HepG2 (cell line): ENCODE measurements at regions not wholly inside any gene's neighbourhood (a gene's known extent, or its start where the extent isn't known, plus 50 kb on each side); places are given as distances from the start of the nearest gene placed in this dataset.

Experiments
- ATAC-seq: fragments of 200-7000 bp; cut with Tn5 transposase; 3 replicates; pipeline ENCODE4 v1.9.1; 2020; ENCODE audit warnings: mild to moderate bottlenecking, moderate library complexity
- BruUV-seq: library from RNA; stranded (reverse); fragments of 400-500 nt; replicated peaks from 2 replicates; lab custom pipeline; 2021; lab: Mats Ljungman, UMichigan
- CTCF ChIA-PET: fragments of 300-600 bp; formaldehyde crosslinking; extraction: SDS; loops from one replicate; lab custom pipeline; 2021; ENCODE audit warnings: low total read pairs, inconsistent platforms, low intra/inter-chr PET ratio; lab: Yijun Ruan, JAX
- POLR2A ChIA-PET: fragments of 350-600 bp; sonication (Branson Sonifier 250); formaldehyde crosslinking; loops from one replicate; lab custom pipeline; 2020; ENCODE audit warnings: antibody characterized with exemption, inconsistent platforms; lab: Yijun Ruan, JAX
- DNase-seq: peaks from one replicate; pipeline ENCODE4 v3.0.0-alpha.2; 2015; ENCODE audit warnings: low spot score
- FAIRE-seq: peaks from 3 replicates; lab custom pipeline; 2011; peaks lifted over from hg19 to GRCh38; lab: Jason Lieb, UNC
- H2AFZ ChIP-seq: one replicate; pipeline ENCODE4 v1.6.1; 2011; ENCODE audit warnings: low read length, inconsistent platforms
- H3K27ac ChIP-seq: fragments of 300-600 bp; 3 replicates; pipeline ENCODE4 v1.8.0; 2011; ENCODE audit warnings: mixed run types, mild to moderate bottlenecking, mixed read lengths, low read length, inconsistent platforms; ENCODE audit not compliant: insufficient read depth; ENCODE audit errors: extremely low read length
- H3K27me3 ChIP-seq, 2 experiments: fragments of 200-600 bp in 1 of 2; 2 replicates in 1 of 2; 3 replicates in 1 of 2; pipeline versions ENCODE4 v1.6.0 to v1.8.0; 2011; ENCODE audit warnings: low read length in 2 of 2, mild to moderate bottlenecking in 2 of 2, moderate library complexity in 2 of 2, inconsistent platforms in 1 of 2; ENCODE audit not compliant: insufficient read depth in 2 of 2, control insufficient read depth in 1 of 2
- H3K36me3 ChIP-seq, 2 experiments: fragments of 200-600 bp in 1 of 2; replicated peaks in 1 of 2; 2 replicates in 1 of 2; 3 replicates in 1 of 2; pipeline versions ENCODE4 v1.5.1 to v1.8.0; 2011; ENCODE audit warnings: low read length in 2 of 2, inconsistent platforms in 1 of 2; ENCODE audit not compliant: insufficient read depth in 2 of 2, control insufficient read depth in 1 of 2
- H3K4me1 ChIP-seq: 2 replicates; pipeline ENCODE4 v1.5.1; 2012; ENCODE audit warnings: low read length, inconsistent platforms; ENCODE audit not compliant: insufficient read depth
- H3K4me2 ChIP-seq: 2 replicates; pipeline ENCODE4 v1.6.0; 2011; ENCODE audit warnings: low read depth, low read length, inconsistent platforms
- H3K4me3 ChIP-seq, 3 experiments: fragments of 200-600 bp in 1 of 3; sonication (generic), shearing (Covaris generic) in 1 of 3; replicated peaks in 1 of 3; 2 replicates each; pipeline ENCODE4 v1.5.1; 2011 to 2016; ENCODE audit warnings: low read length in 3 of 3, inconsistent platforms in 2 of 3, low read depth in 2 of 3, mild to moderate bottlenecking in 2 of 3, control low read depth in 1 of 3, mixed read lengths in 1 of 3; ENCODE audit not compliant: insufficient read depth in 1 of 3
- H3K79me2 ChIP-seq: one replicate; pipeline ENCODE4 v1.6.1; 2011; ENCODE audit warnings: low read length, inconsistent platforms; ENCODE audit not compliant: insufficient read depth
- H3K9ac ChIP-seq: 2 replicates; pipeline ENCODE4 v1.6.0; 2011; ENCODE audit warnings: mild to moderate bottlenecking, low read depth, low read length, inconsistent platforms; ENCODE audit not compliant: insufficient read depth
- H3K9me3 ChIP-seq: 2 replicates; pipeline ENCODE4 v1.5.1; 2012; ENCODE audit warnings: mild to moderate bottlenecking, low read length
- H4K20me1 ChIP-seq: 2 replicates; pipeline ENCODE4 v1.6.0; 2011; ENCODE audit warnings: inconsistent platforms, mild to moderate bottlenecking, low read length, moderate library complexity; ENCODE audit not compliant: insufficient read depth
- ATF7 ChIP-seq, 2 experiments: fragments of 450-650 bp in 1 of 2; sonication (generic) in 1 of 2; formaldehyde crosslinking in 1 of 2; IDR thresholded peaks; 2 replicates each; pipeline versions ENCODE4 v1.4.0 to v1.6.1; 2016 to 2020; ENCODE audit warnings: antibody characterized with exemption in 1 of 2, mild to moderate bottlenecking in 1 of 2, missing genetic modification reagents in 1 of 2
- HDAC1 ChIP-seq: sonication (generic); formaldehyde crosslinking; IDR thresholded peaks from 2 replicates; pipeline ENCODE4 v1.5.1; 2020; ENCODE audit warnings: mild to moderate bottlenecking, missing genetic modification reagents
- NCOA1 ChIP-seq: sonication (generic); formaldehyde crosslinking; IDR thresholded peaks from 2 replicates; pipeline ENCODE4 v1.9.0; 2021; ENCODE audit warnings: missing genetic modification reagents
- PCBP1 ChIP-seq: fragments of 200-400 bp; formaldehyde crosslinking; IDR thresholded peaks from 2 replicates; pipeline ENCODE4 v1.6.1; 2017; ENCODE audit warnings: mild to moderate bottlenecking, low read depth, low read length, borderline replicate concordance
- PRPF4 ChIP-seq: fragments of 200-400 bp; formaldehyde crosslinking; IDR thresholded peaks from 2 replicates; pipeline ENCODE4 v1.6.1; 2016; ENCODE audit warnings: low read length, low read depth; ENCODE audit not compliant: poor library complexity, severe bottlenecking
- RFX3 ChIP-seq: IDR thresholded peaks from 2 replicates; pipeline ENCODE4 v1.6.1; 2016; ENCODE audit warnings: missing biosample characterization, missing genetic modification reagents
- SAFB2 ChIP-seq: sonication (generic); formaldehyde crosslinking; IDR thresholded peaks from 2 replicates; pipeline ENCODE4 v1.5.1; 2020; ENCODE audit warnings: missing genetic modification reagents, low read depth, mild to moderate bottlenecking, borderline replicate concordance
- TRIM24 ChIP-seq: sonication (generic); formaldehyde crosslinking; IDR thresholded peaks from 2 replicates; pipeline ENCODE4 v1.8.0; 2022; ENCODE audit warnings: mild to moderate bottlenecking, missing genetic modification reagents
- ZBTB38 ChIP-seq: sonication (generic); formaldehyde crosslinking; IDR thresholded peaks from 2 replicates; pipeline ENCODE4 v1.5.1; 2020; ENCODE audit warnings: mild to moderate bottlenecking, missing genetic modification reagents
- ZC3H4 ChIP-seq: sonication (generic); formaldehyde crosslinking; IDR thresholded peaks from 2 replicates; pipeline ENCODE4 v1.4.0; 2020; ENCODE audit warnings: missing genetic modification reagents, borderline replicate concordance
- ZFYVE20 ChIP-seq: sonication (generic); formaldehyde crosslinking; IDR thresholded peaks from 2 replicates; pipeline ENCODE4 v1.8.0; 2023; ENCODE audit warnings: low read depth, mild to moderate bottlenecking, moderate library complexity, missing genetic modification reagents, borderline replicate concordance
- ZNF253 ChIP-seq: sonication (generic); formaldehyde crosslinking; IDR thresholded peaks from 2 replicates; pipeline ENCODE4 v1.8.0; 2022; ENCODE audit warnings: mild to moderate bottlenecking, missing genetic modification reagents, borderline replicate concordance
- WGBS: methylation state at CpG from one replicate; pipeline ENCODE4 v1.1.6; 2017; ENCODE audit warnings: low lambda C conversion rate; 5-methylcytosine and 5-hydroxymethylcytosine counted together
- in situ Hi-C: cut with HindIII; loops from 2 replicates; pipeline ENCODE4 v1.10.0; 2017; ENCODE audit warnings: low pct_unique_long_range_greater_than_20kb; ENCODE audit not compliant: extremely low pct_ligation_motif_present
- intact Hi-C: fragments of 100-400 bp; cut with micrococcal nuclease; formaldehyde crosslinking; loops from one replicate; pipeline ENCODE4 v1.10.0; 2022; ENCODE audit not compliant: unreplicated experiment
- TF ChIP-seq, protein P1 (sequence below): IDR thresholded peaks from 2 replicates; pipeline ENCODE4 v1.4.0; 2020; ENCODE audit warnings: mild to moderate bottlenecking, missing genetic modification reagents
- TF ChIP-seq, protein P2 (sequence below): IDR thresholded peaks from 2 replicates; pipeline ENCODE4 v1.6.1; 2016; ENCODE audit warnings: missing genetic modification reagents, missing compliant biosample characterization
- TF ChIP-seq, protein P3 (sequence below): sonication (generic); formaldehyde crosslinking; IDR thresholded peaks from 2 replicates; pipeline ENCODE4 v1.5.0; 2020; ENCODE audit warnings: mild to moderate bottlenecking, missing genetic modification reagents, borderline replicate concordance

DNA sequence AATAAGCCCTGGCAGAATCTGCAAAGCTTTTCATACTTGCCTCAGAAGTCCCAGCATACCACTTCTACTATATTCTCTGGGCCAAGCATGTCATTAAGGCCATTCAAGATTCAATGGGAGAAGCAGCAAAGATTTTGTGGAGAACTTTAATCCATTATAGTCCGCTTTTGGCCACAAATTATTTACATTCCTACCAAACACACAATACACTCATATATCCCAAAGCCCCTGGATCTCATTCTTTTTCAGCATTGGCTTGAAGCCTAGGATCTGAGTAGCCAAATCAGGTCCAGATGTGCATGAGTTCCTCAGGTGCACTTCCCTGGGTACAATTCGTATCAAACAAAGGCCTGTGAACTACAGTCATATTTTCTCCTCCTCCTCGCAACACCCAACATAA lies 203.4 kb downstream of the NDFIP2 start:
- ATAC-seq (no peak), FAIRE-seq (no peak), DNase-seq (no peak)
- in situ Hi-C loops (no loop called here), intact Hi-C loops (no loop called here)
- Histone ChIP-seq H3K9me3 (no peaks in the 10 kb centered on the region), H3K79me2 (no peaks in the 10 kb centered on the region), H3K4me1 (no peaks in the 10 kb centered on the region), H3K4me2 (no peak overlapping the region), H3K36me3 (no peaks in the 10 kb centered on the region), H3K27ac (no peak overlapping the region), H2AFZ (no peak overlapping the region), H3K9ac (no peak overlapping the region), H3K4me3 (no peak overlapping the region), H3K27me3 (no peaks in the 10 kb centered on the region), H4K20me1 (no peaks in the 10 kb centered on the region)
- no TSS peak for BruUV-seq
- CTCF ChIA-PET: no interaction called here
- 9% methylated on average over 3 of the region's 3 CpGs for WGBS
- POLR2A ChIA-PET: no interaction called here
- no peak for TF ChIP-seq ATF7 (IDR thresholded peaks at IDR 0.05)
- no peak for TF ChIP-seq ATF7 (CRISPR knock-in tag; IDR thresholded peaks at IDR 0.05)
- TF ChIP-seq ZC3H4: no peak
- TF ChIP-seq, protein P1, sequence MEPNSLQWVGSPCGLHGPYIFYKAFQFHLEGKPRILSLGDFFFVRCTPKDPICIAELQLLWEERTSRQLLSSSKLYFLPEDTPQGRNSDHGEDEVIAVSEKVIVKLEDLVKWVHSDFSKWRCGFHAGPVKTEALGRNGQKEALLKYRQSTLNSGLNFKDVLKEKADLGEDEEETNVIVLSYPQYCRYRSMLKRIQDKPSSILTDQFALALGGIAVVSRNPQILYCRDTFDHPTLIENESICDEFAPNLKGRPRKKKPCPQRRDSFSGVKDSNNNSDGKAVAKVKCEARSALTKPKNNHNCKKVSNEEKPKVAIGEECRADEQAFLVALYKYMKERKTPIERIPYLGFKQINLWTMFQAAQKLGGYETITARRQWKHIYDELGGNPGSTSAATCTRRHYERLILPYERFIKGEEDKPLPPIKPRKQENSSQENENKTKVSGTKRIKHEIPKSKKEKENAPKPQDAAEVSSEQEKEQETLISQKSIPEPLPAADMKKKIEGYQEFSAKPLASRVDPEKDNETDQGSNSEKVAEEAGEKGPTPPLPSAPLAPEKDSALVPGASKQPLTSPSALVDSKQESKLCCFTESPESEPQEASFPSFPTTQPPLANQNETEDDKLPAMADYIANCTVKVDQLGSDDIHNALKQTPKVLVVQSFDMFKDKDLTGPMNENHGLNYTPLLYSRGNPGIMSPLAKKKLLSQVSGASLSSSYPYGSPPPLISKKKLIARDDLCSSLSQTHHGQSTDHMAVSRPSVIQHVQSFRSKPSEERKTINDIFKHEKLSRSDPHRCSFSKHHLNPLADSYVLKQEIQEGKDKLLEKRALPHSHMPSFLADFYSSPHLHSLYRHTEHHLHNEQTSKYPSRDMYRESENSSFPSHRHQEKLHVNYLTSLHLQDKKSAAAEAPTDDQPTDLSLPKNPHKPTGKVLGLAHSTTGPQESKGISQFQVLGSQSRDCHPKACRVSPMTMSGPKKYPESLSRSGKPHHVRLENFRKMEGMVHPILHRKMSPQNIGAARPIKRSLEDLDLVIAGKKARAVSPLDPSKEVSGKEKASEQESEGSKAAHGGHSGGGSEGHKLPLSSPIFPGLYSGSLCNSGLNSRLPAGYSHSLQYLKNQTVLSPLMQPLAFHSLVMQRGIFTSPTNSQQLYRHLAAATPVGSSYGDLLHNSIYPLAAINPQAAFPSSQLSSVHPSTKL: no peak
- TF ChIP-seq ZFYVE20: no peak
- no peak for TF ChIP-seq HDAC1 (CRISPR knock-in tag)
- TF ChIP-seq PCBP1: no peak
- TF ChIP-seq ZBTB38 (CRISPR knock-in tag): no peak
- TF ChIP-seq NCOA1 (CRISPR knock-in tag): no peak
- TF ChIP-seq SAFB2 (CRISPR knock-in tag): no peak
- TF ChIP-seq, protein P2, sequence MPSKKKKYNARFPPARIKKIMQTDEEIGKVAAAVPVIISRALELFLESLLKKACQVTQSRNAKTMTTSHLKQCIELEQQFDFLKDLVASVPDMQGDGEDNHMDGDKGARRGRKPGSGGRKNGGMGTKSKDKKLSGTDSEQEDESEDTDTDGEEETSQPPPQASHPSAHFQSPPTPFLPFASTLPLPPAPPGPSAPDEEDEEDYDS: no peak
- TF ChIP-seq PRPF4: no peak
- TF ChIP-seq, protein P3, sequence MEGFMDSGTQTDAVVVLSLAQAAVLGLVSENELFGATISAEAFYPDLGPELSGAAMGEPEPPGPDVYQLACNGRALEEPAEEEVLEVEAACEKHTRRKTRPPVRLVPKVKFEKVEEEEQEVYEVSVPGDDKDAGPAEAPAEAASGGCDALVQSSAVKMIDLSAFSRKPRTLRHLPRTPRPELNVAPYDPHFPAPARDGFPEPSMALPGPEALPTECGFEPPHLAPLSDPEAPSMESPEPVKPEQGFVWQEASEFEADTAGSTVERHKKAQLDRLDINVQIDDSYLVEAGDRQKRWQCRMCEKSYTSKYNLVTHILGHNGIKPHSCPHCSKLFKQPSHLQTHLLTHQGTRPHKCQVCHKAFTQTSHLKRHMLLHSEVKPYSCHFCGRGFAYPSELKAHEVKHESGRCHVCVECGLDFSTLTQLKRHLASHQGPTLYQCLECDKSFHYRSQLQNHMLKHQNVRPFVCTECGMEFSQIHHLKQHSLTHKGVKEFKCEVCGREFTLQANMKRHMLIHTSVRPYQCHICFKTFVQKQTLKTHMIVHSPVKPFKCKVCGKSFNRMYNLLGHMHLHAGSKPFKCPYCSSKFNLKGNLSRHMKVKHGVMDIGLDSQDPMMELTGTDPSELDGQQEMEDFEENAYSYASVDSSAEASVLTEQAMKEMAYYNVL (CRISPR knock-in tag): no peak
- no peak for TF ChIP-seq RFX3 (CRISPR knock-in tag)
- TF ChIP-seq ZNF253 (CRISPR knock-in tag): no peak
- TF ChIP-seq TRIM24: no peak
